ENCODE measurements at regions not wholly inside any gene's neighbourhood (a gene's known extent, or its start where the extent isn't known, plus 50 kb on each side); places are given as distances from the start of the nearest gene placed in this dataset.

DNA sequence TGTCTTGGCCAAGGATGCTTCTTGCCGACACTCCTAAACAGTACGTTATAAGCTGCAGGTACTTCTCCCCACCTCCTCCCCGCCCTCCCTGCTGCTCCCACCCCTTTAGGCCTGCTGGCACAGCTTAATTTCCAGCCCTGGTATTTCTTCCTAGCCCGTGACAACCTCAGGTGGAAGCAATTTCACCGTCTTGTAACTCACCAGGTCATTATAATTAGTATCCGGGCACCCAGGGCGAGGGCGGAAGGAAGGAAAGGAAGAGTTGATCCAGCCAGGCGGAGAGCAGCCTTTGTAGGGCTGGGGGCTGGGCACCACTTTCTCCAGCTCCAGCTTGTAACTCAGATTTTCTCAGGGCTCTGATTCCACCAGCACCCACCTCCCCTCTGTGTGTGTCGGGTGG lies 153.5 kb upstream of the CSF3R start:
- Histone ChIP-seq H3K9me3 (no peaks in the 10 kb centered on the region), H3K4me1 (no peaks in the 10 kb centered on the region), H3K27me3 (peaks cover 0 to 22% (median 0%) of the 10 kb centered on the region in 4 donors), H3K4me3 (no peak overlapping the region), H3K36me3 (no peaks in the 10 kb centered on the region), H3K27ac (no peak overlapping the region)
- 73 to 83% methylated on average over 5 of the region's 10 CpGs for WGBS, 2 donors
- no peak for DNase-seq
- TF ChIP-seq POLR2A (IDR thresholded peaks at IDR 0.05), result no peak
- TF ChIP-seq, protein P1, sequence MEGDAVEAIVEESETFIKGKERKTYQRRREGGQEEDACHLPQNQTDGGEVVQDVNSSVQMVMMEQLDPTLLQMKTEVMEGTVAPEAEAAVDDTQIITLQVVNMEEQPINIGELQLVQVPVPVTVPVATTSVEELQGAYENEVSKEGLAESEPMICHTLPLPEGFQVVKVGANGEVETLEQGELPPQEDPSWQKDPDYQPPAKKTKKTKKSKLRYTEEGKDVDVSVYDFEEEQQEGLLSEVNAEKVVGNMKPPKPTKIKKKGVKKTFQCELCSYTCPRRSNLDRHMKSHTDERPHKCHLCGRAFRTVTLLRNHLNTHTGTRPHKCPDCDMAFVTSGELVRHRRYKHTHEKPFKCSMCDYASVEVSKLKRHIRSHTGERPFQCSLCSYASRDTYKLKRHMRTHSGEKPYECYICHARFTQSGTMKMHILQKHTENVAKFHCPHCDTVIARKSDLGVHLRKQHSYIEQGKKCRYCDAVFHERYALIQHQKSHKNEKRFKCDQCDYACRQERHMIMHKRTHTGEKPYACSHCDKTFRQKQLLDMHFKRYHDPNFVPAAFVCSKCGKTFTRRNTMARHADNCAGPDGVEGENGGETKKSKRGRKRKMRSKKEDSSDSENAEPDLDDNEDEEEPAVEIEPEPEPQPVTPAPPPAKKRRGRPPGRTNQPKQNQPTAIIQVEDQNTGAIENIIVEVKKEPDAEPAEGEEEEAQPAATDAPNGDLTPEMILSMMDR (IDR thresholded peaks at IDR 0.05), result no peak
- intact Hi-C loops (cut with DNase I), result no loop called here

DNA sequence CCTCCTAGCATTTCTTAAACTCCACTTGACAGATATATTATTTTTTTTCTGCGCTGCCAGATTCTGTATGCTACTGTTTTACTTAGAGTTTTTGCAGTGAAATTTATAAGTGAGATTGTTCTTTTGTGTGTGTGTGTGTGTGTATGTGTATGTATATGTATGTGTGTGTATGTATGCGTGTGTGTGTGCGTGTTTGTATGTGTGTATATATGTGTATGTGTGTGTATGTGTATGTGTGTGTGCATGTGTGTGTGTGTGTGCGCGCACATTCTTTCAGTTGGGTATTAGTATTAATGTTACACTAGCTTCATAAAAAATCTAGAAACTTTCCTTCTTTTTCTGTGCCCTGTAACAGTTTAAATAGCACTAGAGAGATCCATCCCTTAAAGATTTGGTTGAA lies 152.6 kb upstream of the CSF3R start:
- H3K27ac ChIP-seq, result no peak overlapping the region
- no peak for DNase-seq
- H3K4me1 ChIP-seq, result no peaks in the 10 kb centered on the region
- no peaks in the 10 kb centered on the region for H3K36me3 ChIP-seq
- TF ChIP-seq POLR2A (IDR thresholded peaks at IDR 0.05), result no peak
- TF ChIP-seq, protein P1 (IDR thresholded peaks at IDR 0.05), result no peak
- WGBS, 2 donors, result 90 to 94% methylated on average over 5 of the region's 5 CpGs
- intact Hi-C loops (cut with DNase I), result no loop called here
- H3K9me3 ChIP-seq, result no peaks in the 10 kb centered on the region
- H3K4me3 ChIP-seq, result no peak overlapping the region
- H3K27me3 ChIP-seq, result peaks cover 0 to 22% (median 0%) of the 10 kb centered on the region in 4 donors

DNA sequence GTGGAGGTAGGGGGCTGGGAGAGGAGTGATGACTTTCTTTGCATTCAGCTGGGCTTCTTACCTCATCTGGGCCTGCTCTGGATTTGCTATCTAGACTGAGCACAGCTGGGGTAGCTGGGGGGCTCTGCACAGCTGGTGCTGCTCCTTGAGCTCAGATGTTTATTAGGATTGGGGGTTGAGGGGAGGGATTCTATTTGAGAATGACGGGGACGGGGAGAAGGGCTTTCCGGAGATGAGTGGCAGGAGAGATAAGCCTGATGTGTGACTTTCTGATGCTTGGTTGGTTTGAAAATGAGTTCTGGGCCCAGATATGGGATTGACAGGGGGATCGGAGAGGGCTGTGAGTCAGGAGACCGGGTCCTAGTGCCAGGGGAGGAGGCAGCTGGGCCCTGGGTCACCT lies 146.1 kb upstream of the CSF3R start:
- no peak overlapping the region for H3K4me3 ChIP-seq
- no peak for DNase-seq
- no peaks in the 10 kb centered on the region for H3K4me1 ChIP-seq
- H3K27ac ChIP-seq, result no peak overlapping the region
- 32 to 66% methylated on average over 5 of the region's 5 CpGs for WGBS, 2 donors
- H3K9me3 ChIP-seq, result no peaks in the 10 kb centered on the region
- intact Hi-C loops (cut with DNase I), result no loop called here
- TF ChIP-seq, protein P1 (IDR thresholded peaks at IDR 0.05), result no peak
- no peak for TF ChIP-seq POLR2A (IDR thresholded peaks at IDR 0.05)
- peaks cover 0 to 56% (median 0%) of the 10 kb centered on the region in 4 donors for H3K27me3 ChIP-seq
- H3K36me3 ChIP-seq, result no peaks in the 10 kb centered on the region

GRCh38 chr1:36626435-36626834 lies 143.7 kb upstream of the CSF3R start:
- Histone ChIP-seq H3K27ac (no peak overlapping the region), H3K36me3 (no peaks in the 10 kb centered on the region), H3K4me3 (no peak overlapping the region), H3K27me3 (peaks cover 0 to 62% (median 0%) of the 10 kb centered on the region in 4 donors), H3K9me3 (no peaks in the 10 kb centered on the region), H3K4me1 (no peaks in the 10 kb centered on the region)
- TF ChIP-seq POLR2A (IDR thresholded peaks at IDR 0.05), result no peak
- TF ChIP-seq, protein P1 (IDR thresholded peaks at IDR 0.05), result no peak
- DNase-seq, result no peak
- intact Hi-C loops (cut with DNase I), result no loop called here

DNA sequence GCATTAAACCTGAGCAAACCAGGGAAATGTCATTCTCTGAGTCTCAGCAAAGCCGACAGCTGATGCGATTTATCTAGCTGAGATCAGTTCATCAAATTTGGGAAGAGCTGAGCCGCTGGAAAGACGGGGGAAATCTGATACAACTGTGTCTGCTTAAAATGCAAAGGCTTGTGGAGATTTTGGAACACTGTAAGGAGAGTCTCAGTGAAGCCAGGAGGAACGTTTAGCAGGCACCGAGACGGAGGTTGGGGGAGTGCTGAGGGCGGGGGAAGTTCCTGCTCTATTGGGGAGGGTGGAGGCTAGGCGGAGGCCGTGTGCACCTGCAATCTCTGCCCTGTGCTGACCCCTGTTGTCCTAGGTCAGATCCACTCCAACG lies 143.2 kb upstream of the CSF3R start:
- Histone ChIP-seq H3K27me3 (peaks cover 0 to 62% (median 0%) of the 10 kb centered on the region in 4 donors), H3K9me3 (no peaks in the 10 kb centered on the region), H3K36me3 (no peaks in the 10 kb centered on the region), H3K4me1 (no peaks in the 10 kb centered on the region), H3K27ac (no peak overlapping the region), H3K4me3 (no peak overlapping the region)
- TF ChIP-seq, protein P1 (IDR thresholded peaks at IDR 0.05), result no peak
- TF ChIP-seq POLR2A (IDR thresholded peaks at IDR 0.05), result no peak
- WGBS, 2 donors, result 32 to 33% methylated on average over 10 to 11 of the region's 11 CpGs
- intact Hi-C loops (cut with DNase I), result no loop called here
- no peak for DNase-seq

All from esophagus squamous epithelium (tissue), 5 donors.